ENCODE measurements at regions not wholly inside any gene's neighbourhood (a gene's known extent, or its start where the extent isn't known, plus 50 kb on each side); places are given as distances from the start of the nearest gene placed in this dataset.
"Not testable (repeated sequence)": the region's sequence is repeated elsewhere in the genome, so short reads cannot be mapped to it uniquely, and the experiment has no call there.

GRCh38 chr3:178170698-178171535, 365.3 kb upstream of the KCNMB2 start:
- DNase-seq = no peak

- DNase-seq = no peak
These were observed 364.1 kb upstream of the KCNMB2 start for GRCh38 chr3:178172121-178172520.

- no peak for DNase-seq
These were observed 361.9 kb upstream of the KCNMB2 start for GRCh38 chr3:178174201-178174915.

DNA sequence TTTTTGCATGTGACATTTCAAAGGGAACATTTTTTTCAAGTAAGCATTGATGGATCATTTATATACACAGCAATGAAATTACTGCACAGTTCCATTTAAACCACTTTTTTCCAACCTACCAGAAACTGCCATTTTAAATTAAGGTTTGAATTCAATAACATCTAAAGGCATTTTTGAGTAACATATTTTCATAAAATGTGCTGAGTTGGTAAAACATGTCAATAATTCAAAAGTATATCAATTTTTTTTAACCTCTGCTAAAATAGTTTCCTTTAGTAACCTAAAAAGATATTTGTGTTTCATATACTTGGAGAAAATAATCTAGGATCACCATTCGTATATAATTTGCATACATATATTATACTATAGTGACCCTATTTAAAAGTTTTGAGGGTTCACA, 355.1 kb upstream of the KCNMB2 start:
- DNase-seq = no peak

DNA sequence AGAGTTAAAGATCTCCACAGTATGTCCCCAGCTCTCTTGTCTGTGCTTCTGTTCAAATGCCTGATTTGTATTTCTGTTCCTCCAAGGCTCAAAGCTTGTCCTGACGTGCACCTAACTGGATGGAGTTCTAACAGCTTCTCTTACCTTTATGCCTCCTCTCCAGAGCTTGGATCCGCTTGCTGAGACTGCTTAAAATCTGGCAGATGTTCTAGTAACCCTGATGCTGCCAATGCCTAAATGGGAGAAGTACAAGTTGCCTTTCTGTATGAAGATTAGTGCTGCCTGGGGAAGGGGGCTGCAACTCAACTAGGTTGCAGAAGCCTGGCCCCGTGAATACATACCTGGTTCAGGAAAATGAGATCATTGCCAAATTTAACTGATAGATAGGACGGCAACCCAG, 354.5 kb upstream of the KCNMB2 start:
- DNase-seq = no peak

- DNase-seq = peak in 18 of 56 donors; percentile 1 to 31 (median 10)
These were observed 353.9 kb upstream of the KCNMB2 start for GRCh38 chr3:178182337-178182779.

GRCh38 chr3:178184833-178185232, 351.4 kb upstream of the KCNMB2 start:
- no peak for DNase-seq

DNA sequence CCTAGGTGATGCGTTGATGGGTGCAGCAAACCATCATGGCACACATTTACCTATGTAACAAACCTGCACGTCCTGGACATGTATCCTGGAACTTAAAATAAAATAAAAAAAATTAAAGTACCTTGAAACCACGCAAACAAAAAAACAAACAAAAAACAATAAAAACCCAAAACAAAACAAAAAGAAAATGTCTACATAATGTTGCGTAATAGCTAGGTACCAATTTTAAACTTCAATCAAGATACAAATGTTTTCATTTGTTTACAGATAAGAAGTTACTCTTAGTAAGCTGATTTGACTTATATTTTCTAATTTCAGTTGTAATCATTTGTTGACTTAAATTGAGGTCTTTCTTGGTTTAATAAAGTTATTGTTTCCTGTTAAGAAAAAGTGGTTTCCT, 349.6 kb upstream of the KCNMB2 start:
- no peak for DNase-seq

- DNase-seq = no peak
These were observed 346.4 kb upstream of the KCNMB2 start for GRCh38 chr3:178189854-178190253.

DNA sequence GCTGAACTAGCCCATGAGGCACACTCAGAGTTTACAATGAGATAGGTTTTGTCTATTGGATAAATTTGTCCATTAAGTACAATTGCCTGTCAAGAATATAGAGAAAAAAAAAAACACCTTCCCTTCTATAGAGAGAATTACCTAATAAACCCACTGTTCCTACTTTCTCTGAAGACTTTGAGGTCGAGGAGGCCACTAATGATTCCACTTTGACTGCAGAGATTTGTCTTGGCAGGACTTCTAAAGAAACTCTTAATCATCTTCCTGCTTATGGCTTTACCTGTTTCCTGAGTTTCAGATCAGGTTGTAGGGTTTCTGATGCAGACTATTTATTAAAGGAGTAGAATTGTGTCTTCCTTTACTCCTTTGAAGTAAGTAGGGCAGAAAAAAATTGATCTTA, 342.4 kb upstream of the KCNMB2 start:
- no peak for DNase-seq

DNA sequence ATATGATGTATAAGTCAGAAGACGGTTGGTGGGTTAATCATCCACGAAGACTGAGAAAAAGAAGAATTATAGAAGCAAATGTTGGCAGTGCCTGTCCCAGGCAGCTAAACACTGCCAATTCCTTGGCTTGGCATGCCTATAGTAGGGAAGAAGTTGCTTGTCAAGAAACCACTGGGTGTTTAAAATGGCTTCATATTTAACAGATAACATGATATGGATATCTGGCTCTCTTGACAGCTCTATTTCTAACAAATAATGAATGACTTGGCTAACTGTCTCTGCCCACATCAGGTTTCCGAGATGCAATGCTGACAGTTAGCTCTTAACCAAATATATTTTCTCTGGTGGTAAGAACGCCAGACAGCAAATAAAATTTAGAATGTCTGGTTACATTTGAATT, 341.7 kb upstream of the KCNMB2 start:
- DNase-seq = no peak

- no peak for DNase-seq
These were observed 340.4 kb upstream of the KCNMB2 start for GRCh38 chr3:178195824-178196223.

DNA sequence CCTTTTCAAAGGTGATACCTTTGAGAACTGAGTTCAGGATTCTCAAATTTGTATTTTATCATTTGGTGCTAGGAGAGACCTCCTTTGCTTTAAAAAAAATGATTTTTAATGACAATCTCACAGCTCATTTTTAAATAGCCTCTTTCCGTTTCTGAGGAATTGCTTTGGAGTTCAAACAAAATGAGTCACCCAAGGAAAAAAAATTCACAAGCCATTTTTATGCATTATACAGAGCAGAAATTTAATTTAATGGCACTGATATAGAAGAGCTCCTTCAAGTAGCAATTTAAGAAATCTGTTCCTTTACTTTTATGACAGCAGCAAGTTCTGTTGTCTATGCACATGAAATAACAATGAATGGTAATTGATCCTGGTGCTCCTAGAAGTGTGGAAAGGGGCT, 337.9 kb upstream of the KCNMB2 start:
- no peak for DNase-seq

DNA sequence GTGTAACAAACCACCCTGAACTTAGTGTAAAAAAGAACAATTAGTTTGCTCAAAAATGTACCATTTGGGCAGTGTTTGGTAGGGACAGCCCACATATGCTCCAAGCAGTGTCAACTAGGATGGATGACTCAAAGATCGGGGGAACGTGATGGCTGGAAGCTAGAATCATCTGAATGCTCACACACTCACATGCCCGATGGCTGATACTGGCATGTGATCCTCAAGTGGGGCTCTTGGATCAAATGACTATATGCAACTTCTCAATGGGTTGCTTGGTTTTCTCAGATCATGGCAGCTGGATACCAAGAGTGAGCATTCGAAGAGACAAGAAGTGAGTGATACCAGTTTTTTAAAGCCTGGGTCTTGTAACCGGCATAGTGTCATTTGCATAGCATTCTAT, 335.9 kb upstream of the KCNMB2 start:
- no peak for DNase-seq

GRCh38 chr3:178201714-178202113, 334.5 kb upstream of the KCNMB2 start:
- no peak for DNase-seq

DNA sequence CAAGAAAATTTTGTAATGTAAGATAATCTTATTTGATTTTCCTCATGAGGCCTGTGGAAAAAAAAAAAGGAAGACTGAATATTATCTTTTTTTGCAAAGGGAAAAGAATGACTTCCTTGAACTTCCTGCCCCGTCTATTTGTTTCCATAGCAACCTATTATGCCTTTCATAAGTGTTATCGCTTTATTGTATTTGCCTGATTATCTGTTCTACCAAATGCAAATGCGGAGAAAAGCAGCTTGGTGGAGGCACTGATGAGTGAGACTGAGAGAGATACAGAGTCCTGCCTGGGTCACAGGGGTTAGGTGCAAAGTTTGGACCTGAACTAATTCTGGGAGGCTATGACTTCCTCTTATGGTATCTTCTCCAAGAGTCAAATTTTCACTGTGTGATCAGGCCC, 334.0 kb upstream of the KCNMB2 start:
- no peak for DNase-seq

DNA sequence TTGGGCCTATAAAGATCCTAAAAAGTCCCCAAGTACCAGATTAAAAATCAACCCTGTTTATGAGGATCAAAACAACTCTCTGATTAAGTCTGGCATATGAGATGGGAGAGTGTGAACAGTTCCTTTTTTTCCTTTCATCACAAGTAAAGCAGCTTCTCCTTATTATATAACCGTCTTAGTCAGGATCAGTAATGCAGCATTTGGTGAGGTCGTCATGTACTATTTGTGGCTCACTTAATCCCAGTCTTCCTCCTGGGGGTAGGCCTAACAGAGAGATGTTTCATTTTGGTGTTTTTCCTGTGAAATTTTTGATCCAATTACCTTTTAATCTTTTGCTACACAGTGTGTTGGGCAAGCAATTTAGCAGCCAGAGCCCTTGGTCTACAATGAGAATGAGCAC, 333.1 kb upstream of the KCNMB2 start:
- peak in 2 of 56 donors; percentile 17 to 22 for DNase-seq

- DNase-seq = no peak
These were observed 332.6 kb upstream of the KCNMB2 start for GRCh38 chr3:178203650-178204049.

DNA sequence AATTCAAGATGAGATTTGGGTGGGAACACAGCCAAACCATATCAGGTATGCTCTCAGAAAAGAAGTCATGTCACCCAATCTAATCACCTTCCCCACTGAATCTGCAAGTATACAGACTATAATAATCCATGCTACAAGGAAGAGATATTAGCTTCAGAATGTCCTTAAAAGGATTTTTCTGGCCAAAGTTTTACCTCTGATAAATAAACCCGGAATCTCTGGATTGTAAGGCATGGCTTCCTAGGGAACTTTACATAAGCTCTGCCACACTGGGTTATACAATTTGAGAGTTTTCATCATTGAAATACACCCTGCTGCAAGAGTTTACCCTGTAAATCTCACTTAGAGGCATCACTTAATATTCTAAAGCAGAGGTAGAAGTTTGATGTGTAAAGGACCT, 330.5 kb upstream of the KCNMB2 start:
- no peak for DNase-seq

- no peak for DNase-seq
These were observed 329.7 kb upstream of the KCNMB2 start for GRCh38 chr3:178206521-178206920.

- DNase-seq = not testable (repeated sequence)
These were observed 329.1 kb upstream of the KCNMB2 start for GRCh38 chr3:178207161-178207560.

- DNase-seq = not testable (repeated sequence)
These were observed 328.6 kb upstream of the KCNMB2 start for GRCh38 chr3:178207627-178208026.

GRCh38 chr3:178209116-178209515, 327.1 kb upstream of the KCNMB2 start:
- not testable (repeated sequence) for DNase-seq
